Occipital lobe (tissue), 1 donor: ENCODE measurements at regions not wholly inside any gene's neighbourhood (a gene's known extent, or its start where the extent isn't known, plus 50 kb on each side); places are given as distances from the start of the nearest gene placed in this dataset.

Experiments
- DNase-seq: peaks from one replicate; lab custom pipeline; 2025; lab: John Stamatoyannopoulos, UW

DNA sequence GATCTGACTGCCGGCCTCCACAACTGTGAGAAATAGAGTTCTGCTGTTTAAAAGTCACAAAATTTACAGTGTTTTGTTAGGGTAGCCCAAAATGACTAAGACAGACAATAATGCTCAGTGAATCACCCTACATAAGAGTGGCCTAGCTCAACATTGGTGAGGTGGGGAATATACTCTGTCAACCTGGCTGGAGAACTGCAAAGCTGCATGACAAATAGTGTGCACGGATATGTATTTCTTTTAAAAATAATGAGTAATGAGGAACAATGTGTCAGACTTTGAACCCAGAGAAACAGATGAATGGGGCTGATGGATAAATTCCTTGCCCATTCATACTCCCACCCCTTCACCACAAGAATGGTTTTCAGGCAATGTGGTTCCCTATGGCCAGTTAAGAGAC lies 372.4 kb downstream of the SUCLA2 start:
- no peak for DNase-seq

DNA sequence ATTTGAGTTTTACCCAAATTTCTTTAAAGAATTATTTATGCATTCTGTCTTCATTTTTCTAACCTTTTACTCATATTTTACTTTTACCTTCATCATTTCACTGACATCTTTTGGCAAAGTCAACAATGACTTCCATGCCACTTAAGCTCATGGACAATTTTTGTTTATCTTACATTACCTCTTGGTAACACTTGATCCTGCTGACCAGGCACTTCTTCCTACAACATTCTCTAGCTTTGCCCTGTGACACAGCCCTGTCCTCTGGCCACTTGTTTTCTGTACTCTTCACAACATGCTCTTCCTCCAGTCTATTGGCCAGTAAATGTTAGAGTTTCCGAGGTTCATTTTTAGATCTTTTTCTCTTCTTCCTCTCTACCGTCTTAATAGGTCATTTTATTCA lies 377.2 kb downstream of the SUCLA2 start:
- DNase-seq = no peak

- no peak for DNase-seq
These were observed 379.1 kb downstream of the SUCLA2 start for GRCh38 chr13:47621931-47622330.

GRCh38 chr13:47611664-47612288 lies 389.3 kb downstream of the SUCLA2 start:
- no peak for DNase-seq

GRCh38 chr13:47610687-47611086 lies 390.4 kb downstream of the SUCLA2 start:
- no peak for DNase-seq

DNA sequence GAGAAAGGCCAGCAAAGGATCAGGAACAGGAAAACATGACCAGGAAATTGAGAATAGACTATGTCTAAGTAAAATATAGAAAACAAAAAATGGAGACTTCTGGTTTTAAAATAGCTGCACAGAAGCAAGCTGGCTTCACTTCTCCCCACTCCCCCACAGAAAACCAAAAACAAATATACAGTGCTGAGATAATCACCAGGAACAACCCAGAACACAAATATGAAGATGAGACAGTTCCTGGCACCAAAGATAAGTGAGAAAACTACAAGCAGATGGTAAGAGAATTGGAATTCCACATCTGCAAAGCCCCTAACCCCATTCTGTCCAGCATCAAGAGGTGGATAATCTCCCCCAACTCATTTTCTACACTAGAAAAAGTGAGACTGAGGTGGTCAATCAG lies 397.7 kb downstream of the SUCLA2 start:
- no peak for DNase-seq

GRCh38 chr13:47598340-47598911 lies 402.6 kb downstream of the SUCLA2 start:
- no peak for DNase-seq

- no peak for DNase-seq
These were observed 406.2 kb downstream of the SUCLA2 start for GRCh38 chr13:47594833-47595232.

DNA sequence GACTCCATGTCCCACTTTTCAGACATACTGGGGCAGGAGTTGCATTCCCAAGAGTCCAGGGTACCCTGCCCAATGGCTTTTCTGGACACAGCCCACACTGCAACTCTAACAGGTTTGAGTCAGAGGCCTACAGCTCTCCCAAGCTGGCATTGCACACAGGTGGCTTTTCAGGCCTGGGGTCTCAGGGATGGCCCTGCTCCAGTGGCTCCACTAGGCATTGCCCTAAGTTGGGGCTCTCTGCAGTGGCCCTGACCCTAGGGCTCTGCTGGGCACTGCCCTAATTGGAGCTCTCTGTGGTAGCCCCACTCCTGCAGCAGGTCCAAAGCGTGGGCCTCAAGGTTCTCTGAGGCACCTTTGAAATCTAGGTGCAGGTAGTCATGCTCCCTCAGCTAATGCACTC lies 408.8 kb downstream of the SUCLA2 start:
- no peak for DNase-seq

- DNase-seq = no peak
These were observed 412.4 kb downstream of the SUCLA2 start for GRCh38 chr13:47588676-47589075.

DNA sequence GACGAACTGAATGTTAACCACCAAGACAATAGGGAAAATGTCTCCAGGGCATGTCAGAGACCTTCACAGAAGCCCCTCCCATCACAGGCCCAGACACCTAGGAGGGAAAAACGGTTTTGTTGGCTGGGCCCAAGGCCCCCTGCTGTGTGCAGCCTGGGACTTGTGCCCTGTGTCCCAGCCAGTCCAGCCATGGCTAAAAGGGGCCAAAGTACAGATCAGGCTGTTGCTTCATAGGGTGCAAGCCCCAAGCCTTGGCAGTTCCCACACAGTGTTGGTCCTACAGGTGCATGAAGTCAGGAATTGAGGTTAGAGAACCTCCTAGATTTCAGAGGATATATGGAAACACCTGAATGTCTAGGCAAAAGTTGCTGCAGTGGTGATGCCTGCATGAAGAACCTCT lies 428.7 kb downstream of the SUCLA2 start:
- no peak for DNase-seq

- no peak for DNase-seq
These were observed 437.0 kb downstream of the SUCLA2 start for GRCh38 chr13:47564041-47564440.

DNA sequence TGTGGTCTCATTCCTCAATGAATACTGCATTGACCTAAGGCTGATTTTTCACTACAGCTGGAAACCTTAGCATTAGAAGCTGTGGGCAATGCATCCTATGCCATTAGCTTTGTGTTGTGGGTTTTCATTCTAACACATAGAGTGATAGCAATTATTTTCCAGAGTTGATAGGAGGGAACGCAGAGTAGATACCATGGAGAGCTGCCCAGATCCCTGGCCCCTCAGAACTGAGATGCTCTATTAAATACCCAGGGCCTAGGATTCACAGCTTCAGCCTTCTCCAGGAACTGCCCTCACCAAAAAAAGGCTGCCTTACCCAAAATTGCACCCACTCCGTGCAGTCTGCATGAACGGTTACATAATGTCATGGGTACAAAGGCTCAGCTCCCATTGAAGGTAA lies 444.4 kb downstream of the SUCLA2 start:
- DNase-seq = no peak

DNA sequence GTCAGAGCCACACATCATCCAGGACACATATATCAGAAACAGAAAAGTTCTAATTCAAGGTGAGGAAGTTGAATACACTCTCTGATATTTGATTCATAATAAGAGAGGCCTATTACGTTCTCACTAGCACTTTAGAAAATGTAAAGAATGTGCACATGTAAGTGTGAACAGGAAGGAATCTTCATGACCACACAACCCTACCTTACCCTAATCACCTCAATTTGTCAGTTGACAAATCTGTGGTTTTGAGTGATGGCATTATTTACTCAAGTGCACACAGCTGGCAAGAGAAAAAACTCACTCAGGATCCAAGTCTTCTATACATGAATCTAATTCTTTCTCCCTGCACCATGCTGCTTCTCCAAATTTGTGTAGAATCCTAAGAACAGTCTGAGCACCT lies 445.8 kb downstream of the SUCLA2 start:
- no peak for DNase-seq

GRCh38 chr13:47553329-47553977 lies 447.6 kb downstream of the SUCLA2 start:
- no peak for DNase-seq

- DNase-seq = no peak
These were observed 451.8 kb downstream of the SUCLA2 start for GRCh38 chr13:47549219-47549752.

DNA sequence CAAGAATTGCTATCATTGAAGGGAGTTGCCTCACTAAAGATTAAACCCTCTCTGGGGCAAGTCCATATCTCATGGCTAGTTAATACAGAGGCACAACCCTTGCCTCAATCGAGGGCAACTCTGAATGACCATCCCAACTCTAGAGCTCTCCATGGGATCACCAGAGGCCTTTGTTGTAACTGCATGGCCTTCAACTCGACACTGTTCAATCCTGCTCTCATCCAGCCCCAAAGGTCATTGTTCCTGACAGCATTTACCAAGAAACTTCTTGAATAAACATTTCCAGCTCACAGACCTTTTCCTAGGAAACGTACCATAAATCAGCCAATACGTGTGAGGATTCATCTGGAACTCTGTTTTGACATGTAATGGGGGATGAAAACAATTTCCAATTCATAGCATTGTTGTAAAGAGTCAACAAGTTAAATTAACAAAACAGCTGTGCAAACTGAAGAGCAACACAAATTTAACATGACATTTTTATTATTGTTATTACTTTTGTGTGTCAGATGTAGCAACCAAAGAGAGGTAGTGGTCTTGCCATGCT lies 452.7 kb downstream of the SUCLA2 start:
- DNase-seq = no peak

GRCh38 chr13:47546391-47547225 lies 454.5 kb downstream of the SUCLA2 start:
- DNase-seq = no peak

GRCh38 chr13:47545201-47546024 lies 455.7 kb downstream of the SUCLA2 start:
- no peak for DNase-seq

- DNase-seq = no peak
These were observed 461.8 kb downstream of the SUCLA2 start for GRCh38 chr13:47539317-47539716.

DNA sequence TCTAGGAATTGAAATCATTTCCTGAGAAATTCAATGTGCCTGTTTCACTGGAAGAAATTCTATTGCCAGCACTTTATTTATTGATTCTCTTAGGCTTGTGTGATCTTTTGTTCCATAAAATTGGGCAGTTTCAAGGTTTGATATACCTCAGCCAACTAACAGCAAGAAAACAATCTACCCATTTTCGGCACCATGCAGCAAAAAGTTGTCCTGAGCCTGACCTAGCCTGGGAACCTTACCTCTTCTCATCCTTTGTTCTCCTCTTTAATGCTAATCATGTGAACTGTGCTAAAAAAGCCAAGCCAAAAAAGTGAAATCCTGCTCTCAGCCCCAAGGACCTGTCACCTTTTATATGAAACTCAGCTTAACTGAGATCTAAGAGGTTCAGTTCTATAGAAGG lies 477.3 kb downstream of the SUCLA2 start:
- DNase-seq = no peak
